ENCODE measurements at regions not wholly inside any gene's neighbourhood (a gene's known extent, or its start where the extent isn't known, plus 50 kb on each side); places are given as distances from the start of the nearest gene placed in this dataset.

- no peak for DNase-seq
- TF ChIP-seq, protein P1, sequence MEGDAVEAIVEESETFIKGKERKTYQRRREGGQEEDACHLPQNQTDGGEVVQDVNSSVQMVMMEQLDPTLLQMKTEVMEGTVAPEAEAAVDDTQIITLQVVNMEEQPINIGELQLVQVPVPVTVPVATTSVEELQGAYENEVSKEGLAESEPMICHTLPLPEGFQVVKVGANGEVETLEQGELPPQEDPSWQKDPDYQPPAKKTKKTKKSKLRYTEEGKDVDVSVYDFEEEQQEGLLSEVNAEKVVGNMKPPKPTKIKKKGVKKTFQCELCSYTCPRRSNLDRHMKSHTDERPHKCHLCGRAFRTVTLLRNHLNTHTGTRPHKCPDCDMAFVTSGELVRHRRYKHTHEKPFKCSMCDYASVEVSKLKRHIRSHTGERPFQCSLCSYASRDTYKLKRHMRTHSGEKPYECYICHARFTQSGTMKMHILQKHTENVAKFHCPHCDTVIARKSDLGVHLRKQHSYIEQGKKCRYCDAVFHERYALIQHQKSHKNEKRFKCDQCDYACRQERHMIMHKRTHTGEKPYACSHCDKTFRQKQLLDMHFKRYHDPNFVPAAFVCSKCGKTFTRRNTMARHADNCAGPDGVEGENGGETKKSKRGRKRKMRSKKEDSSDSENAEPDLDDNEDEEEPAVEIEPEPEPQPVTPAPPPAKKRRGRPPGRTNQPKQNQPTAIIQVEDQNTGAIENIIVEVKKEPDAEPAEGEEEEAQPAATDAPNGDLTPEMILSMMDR (conservative IDR thresholded peaks at IDR 0.05), result no peak
- TF ChIP-seq EZH2 (IDR thresholded peaks at IDR 0.05; ENCODE audit: low read depth), result no peak
- CTCF ChIA-PET, result no interaction called here
- no peaks in the 10 kb centered on the region for H3F3A ChIP-seq (ENCODE audit: insufficient read depth, low read depth)
- H2AFZ ChIP-seq, result no peak overlapping the region
- intact Hi-C loops (cut with micrococcal nuclease; ENCODE audit: unreplicated experiment), result no loop called here
- H3K79me2 ChIP-seq (ENCODE audit: low read depth), result no peaks in the 10 kb centered on the region
- no peaks in the 10 kb centered on the region for H3K9me3 ChIP-seq (ENCODE audit: insufficient read depth, low read depth)
- no peaks in the 10 kb centered on the region for H3K36me3 ChIP-seq (ENCODE audit: low read depth)
- H3K4me3 ChIP-seq, result no peak overlapping the region
- no peaks in the 10 kb centered on the region for H4K20me1 ChIP-seq (ENCODE audit: insufficient read depth)
- no TSS peak for BruUV-seq (replicated peaks)
- H3K9me2 ChIP-seq (ENCODE audit: insufficient read depth), result no peaks in the 10 kb centered on the region
- no peaks in the 10 kb centered on the region for H3K4me1 ChIP-seq (replicated peaks; ENCODE audit: insufficient read depth)
- POLR2A ChIA-PET (ENCODE audit: unreplicated experiment), result no interaction called here
- H3K27ac ChIP-seq, result no peak overlapping the region
- no peak overlapping the region for H3K4me2 ChIP-seq
- H3K27me3 ChIP-seq (ENCODE audit: insufficient read depth, low read depth), result no peaks in the 10 kb centered on the region; the same call in 1 of the 2 replicates
Measured at GRCh38 chr14:58923751-58924405, 264.6 kb upstream of the DAAM1 start.

- Histone ChIP-seq H3K4me2 (no peak overlapping the region), H3K27ac (no peak overlapping the region), H3K4me1 (replicated peaks; ENCODE audit: insufficient read depth) (no peaks in the 10 kb centered on the region), H3K36me3 (ENCODE audit: low read depth) (no peaks in the 10 kb centered on the region), H3K9me2 (ENCODE audit: insufficient read depth) (no peaks in the 10 kb centered on the region), H2AFZ (no peak overlapping the region), H3F3A (ENCODE audit: insufficient read depth, low read depth) (no peaks in the 10 kb centered on the region), H4K20me1 (ENCODE audit: insufficient read depth) (no peaks in the 10 kb centered on the region), H3K27me3 (ENCODE audit: insufficient read depth, low read depth) (peaks cover 9% of the 10 kb centered on the region; the same call in 1 of the 2 replicates), H3K4me3 (no peak overlapping the region), H3K79me2 (ENCODE audit: low read depth) (no peaks in the 10 kb centered on the region), H3K9me3 (ENCODE audit: insufficient read depth, low read depth) (no peaks in the 10 kb centered on the region)
- intact Hi-C loops (cut with micrococcal nuclease; ENCODE audit: unreplicated experiment), result no loop called here
- DNase-seq, result no peak
- ChIA-PET POLR2A (ENCODE audit: unreplicated experiment) (no interaction called here), CTCF (no interaction called here)
- BruUV-seq (replicated peaks), result no TSS peak
- TF ChIP-seq, protein P1 (conservative IDR thresholded peaks at IDR 0.05), result no peak
- TF ChIP-seq EZH2 (IDR thresholded peaks at IDR 0.05; ENCODE audit: low read depth), result no peak
Measured at GRCh38 chr14:58941629-58942028, 246.8 kb upstream of the DAAM1 start.

- no TSS peak for BruUV-seq (replicated peaks)
- Histone ChIP-seq H3K36me3 (ENCODE audit: low read depth) (no peaks in the 10 kb centered on the region), H3K27me3 (ENCODE audit: insufficient read depth, low read depth) (peaks cover 9% of the 10 kb centered on the region; the same call in 1 of the 2 replicates), H3K4me3 (no peak overlapping the region), H4K20me1 (ENCODE audit: insufficient read depth) (no peaks in the 10 kb centered on the region), H3F3A (ENCODE audit: insufficient read depth, low read depth) (no peaks in the 10 kb centered on the region), H3K9me2 (ENCODE audit: insufficient read depth) (no peaks in the 10 kb centered on the region), H3K9me3 (ENCODE audit: insufficient read depth, low read depth) (no peaks in the 10 kb centered on the region), H3K27ac (no peak overlapping the region), H3K4me2 (no peak overlapping the region), H3K79me2 (ENCODE audit: low read depth) (no peaks in the 10 kb centered on the region), H3K4me1 (replicated peaks; ENCODE audit: insufficient read depth) (no peaks in the 10 kb centered on the region), H2AFZ (no peak overlapping the region)
- POLR2A ChIA-PET (ENCODE audit: unreplicated experiment), result no interaction called here
- intact Hi-C loops (cut with micrococcal nuclease; ENCODE audit: unreplicated experiment), result no loop called here
- no peak for DNase-seq
- TF ChIP-seq, protein P1 (conservative IDR thresholded peaks at IDR 0.05), result no peak
- no peak for TF ChIP-seq EZH2 (IDR thresholded peaks at IDR 0.05; ENCODE audit: low read depth)
- CTCF ChIA-PET, result no interaction called here
Measured at GRCh38 chr14:58942516-58942915, 246.0 kb upstream of the DAAM1 start.
